K562 (cell line): ENCODE measurements at regions not wholly inside any gene's neighbourhood (a gene's known extent, or its start where the extent isn't known, plus 50 kb on each side); places are given as distances from the start of the nearest gene placed in this dataset.

Experiments used
- CBX5 ChIP-seq: IDR thresholded peaks from 2 replicates; pipeline ENCODE4 v1.6.1; 2014; ENCODE audit warnings: low read depth, borderline replicate concordance
- MAFG ChIP-seq: fragments of 450-650 bp; conservative IDR thresholded peaks from 2 replicates; pipeline ENCODE4 v1.6.1; 2016; ENCODE audit warnings: missing genetic modification characterization, missing compliant biosample characterization
- SIN3A ChIP-seq, 2 experiments: fragments of 150-350 bp in 1 of 2; IDR thresholded peaks; 2 replicates each; pipeline ENCODE4 v1.6.1; 2011 to 2016; ENCODE audit warnings: borderline replicate concordance in 2 of 2, low read depth in 2 of 2, low read length in 2 of 2, mild to moderate bottlenecking in 2 of 2, moderate library complexity in 2 of 2; ENCODE audit not compliant: control insufficient read depth in 1 of 2
- SNIP1 ChIP-seq: fragments of 450-650 bp; IDR thresholded peaks from 2 replicates; pipeline ENCODE4 v1.7.1; 2017; ENCODE audit warnings: low read depth, mild to moderate bottlenecking
- TEAD4 ChIP-seq, 2 experiments: sonication (generic) in 1 of 2; formaldehyde crosslinking in 1 of 2; IDR thresholded peaks; 2 replicates each; pipeline versions ENCODE4 v1.6.1 to v1.8.0; 2012 to 2022; ENCODE audit warnings: borderline replicate concordance in 1 of 2, inconsistent platforms in 1 of 2, low read length in 1 of 2, mild to moderate bottlenecking in 1 of 2, missing genetic modification reagents in 1 of 2
- ZNF124 ChIP-seq: sonication (generic); formaldehyde crosslinking; IDR thresholded peaks from 2 replicates; pipeline ENCODE4 v1.8.1; 2022; ENCODE audit warnings: missing genetic modification reagents
- TF ChIP-seq, protein P1 (sequence below), 3 experiments: IDR thresholded peaks in 2 of 3; conservative IDR thresholded peaks in 1 of 3; 2 replicates each; pipeline ENCODE4 v1.5.1; 2011 to 2012; ENCODE audit warnings: low read length in 3 of 3, mild to moderate bottlenecking in 3 of 3, control low read depth in 2 of 3, improper control_type of control experiment in 1 of 3, inconsistent platforms in 1 of 3, low read depth in 1 of 3, mixed read lengths in 1 of 3, moderate library complexity in 1 of 3; ENCODE audit not compliant: insufficient read depth in 2 of 3
- TF ChIP-seq, protein P2 (sequence below): fragments of 150-350 bp; conservative IDR thresholded peaks from 2 replicates; pipeline ENCODE4 v1.6.1; 2014; ENCODE audit warnings: low read length

DNA sequence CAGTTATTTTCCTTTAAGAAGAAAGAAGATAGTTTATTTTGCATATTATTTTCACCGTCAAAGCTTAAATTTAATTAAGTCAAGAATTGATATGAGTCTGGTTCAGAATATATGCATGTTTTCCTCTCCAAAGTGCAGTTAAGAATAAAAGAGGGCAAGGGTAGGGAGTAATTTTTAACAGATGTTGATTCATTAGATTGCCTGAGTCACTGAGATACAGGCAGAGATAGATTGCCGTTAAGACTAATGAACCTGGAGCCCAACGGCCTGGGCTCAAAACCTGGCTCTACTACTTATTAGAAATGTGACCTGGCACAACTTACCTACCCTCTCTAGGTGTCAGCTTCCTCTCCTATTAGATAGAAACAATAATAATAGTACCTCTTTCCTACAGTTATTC, 1037.4 kb upstream of the PABPC4L start:
- TF ChIP-seq, protein P1, sequence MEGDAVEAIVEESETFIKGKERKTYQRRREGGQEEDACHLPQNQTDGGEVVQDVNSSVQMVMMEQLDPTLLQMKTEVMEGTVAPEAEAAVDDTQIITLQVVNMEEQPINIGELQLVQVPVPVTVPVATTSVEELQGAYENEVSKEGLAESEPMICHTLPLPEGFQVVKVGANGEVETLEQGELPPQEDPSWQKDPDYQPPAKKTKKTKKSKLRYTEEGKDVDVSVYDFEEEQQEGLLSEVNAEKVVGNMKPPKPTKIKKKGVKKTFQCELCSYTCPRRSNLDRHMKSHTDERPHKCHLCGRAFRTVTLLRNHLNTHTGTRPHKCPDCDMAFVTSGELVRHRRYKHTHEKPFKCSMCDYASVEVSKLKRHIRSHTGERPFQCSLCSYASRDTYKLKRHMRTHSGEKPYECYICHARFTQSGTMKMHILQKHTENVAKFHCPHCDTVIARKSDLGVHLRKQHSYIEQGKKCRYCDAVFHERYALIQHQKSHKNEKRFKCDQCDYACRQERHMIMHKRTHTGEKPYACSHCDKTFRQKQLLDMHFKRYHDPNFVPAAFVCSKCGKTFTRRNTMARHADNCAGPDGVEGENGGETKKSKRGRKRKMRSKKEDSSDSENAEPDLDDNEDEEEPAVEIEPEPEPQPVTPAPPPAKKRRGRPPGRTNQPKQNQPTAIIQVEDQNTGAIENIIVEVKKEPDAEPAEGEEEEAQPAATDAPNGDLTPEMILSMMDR (IDR thresholded peaks at IDR 0.05 in 2 of 3, conservative IDR thresholded peaks at IDR 0.05 in 1 of 3; ENCODE audit: insufficient read depth in 2 of 3, low read depth in 1 of 3, low read length in 3 of 3): no peak
- TF ChIP-seq CBX5 (no peak), SNIP1 (no peak), TEAD4 (IDR thresholded peaks at IDR 0.05; ENCODE audit: low read length) (no peak), TEAD4 (CRISPR knock-in tag; IDR thresholded peaks at IDR 0.05; ENCODE audit: borderline replicate concordance) (no peak), ZNF124 (CRISPR knock-in tag) (no peak), MAFG (tag) (no peak), SIN3A (IDR thresholded peaks at IDR 0.05; ENCODE audit: borderline replicate concordance in 2 of 2, control insufficient read depth in 1 of 2, low read depth in 2 of 2, low read length in 2 of 2) (no peak)
- TF ChIP-seq, protein P2, sequence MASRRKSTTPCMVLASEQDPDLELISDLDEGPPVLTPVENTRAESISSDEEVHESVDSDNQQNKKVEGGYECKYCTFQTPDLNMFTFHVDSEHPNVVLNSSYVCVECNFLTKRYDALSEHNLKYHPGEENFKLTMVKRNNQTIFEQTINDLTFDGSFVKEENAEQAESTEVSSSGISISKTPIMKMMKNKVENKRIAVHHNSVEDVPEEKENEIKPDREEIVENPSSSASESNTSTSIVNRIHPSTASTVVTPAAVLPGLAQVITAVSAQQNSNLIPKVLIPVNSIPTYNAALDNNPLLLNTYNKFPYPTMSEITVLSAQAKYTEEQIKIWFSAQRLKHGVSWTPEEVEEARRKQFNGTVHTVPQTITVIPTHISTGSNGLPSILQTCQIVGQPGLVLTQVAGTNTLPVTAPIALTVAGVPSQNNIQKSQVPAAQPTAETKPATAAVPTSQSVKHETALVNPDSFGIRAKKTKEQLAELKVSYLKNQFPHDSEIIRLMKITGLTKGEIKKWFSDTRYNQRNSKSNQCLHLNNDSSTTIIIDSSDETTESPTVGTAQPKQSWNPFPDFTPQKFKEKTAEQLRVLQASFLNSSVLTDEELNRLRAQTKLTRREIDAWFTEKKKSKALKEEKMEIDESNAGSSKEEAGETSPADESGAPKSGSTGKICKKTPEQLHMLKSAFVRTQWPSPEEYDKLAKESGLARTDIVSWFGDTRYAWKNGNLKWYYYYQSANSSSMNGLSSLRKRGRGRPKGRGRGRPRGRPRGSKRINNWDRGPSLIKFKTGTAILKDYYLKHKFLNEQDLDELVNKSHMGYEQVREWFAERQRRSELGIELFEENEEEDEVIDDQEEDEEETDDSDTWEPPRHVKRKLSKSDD: no peak
